Panc1 (cell line): ENCODE measurements at regions not wholly inside any gene's neighbourhood (a gene's known extent, or its start where the extent isn't known, plus 50 kb on each side); places are given as distances from the start of the nearest gene placed in this dataset.

Source experiments
- CTCF ChIP-seq: fragments of 450-650 bp; IDR thresholded peaks from 2 replicates; pipeline ENCODE4 v1.5.1; 2017; ENCODE audit warnings: mild to moderate bottlenecking
- POLR2AphosphoS5 ChIP-seq: IDR thresholded peaks from 2 replicates; pipeline ENCODE4 v1.6.1; 2012; ENCODE audit warnings: mild to moderate bottlenecking, low read depth, low read length, moderate library complexity
- TCF7L2 ChIP-seq: IDR thresholded peaks from 2 replicates; pipeline ENCODE4 v1.6.1; 2011; ENCODE audit warnings: mild to moderate bottlenecking, low read depth, low read length, inconsistent platforms

- no peak for TF ChIP-seq TCF7L2
- no peak for TF ChIP-seq CTCF
- TF ChIP-seq POLR2AphosphoS5 = no peak
Observed at GRCh38 chr3:77837456-77838025, 797.6 kb downstream of the ROBO2 start.
